NCI-H345 treated with DMSO at 0.1 percent for 48 hours (cell line): ENCODE measurements at regions not wholly inside any gene's neighbourhood (a gene's known extent, or its start where the extent isn't known, plus 50 kb on each side); places are given as distances from the start of the nearest gene placed in this dataset.
"Not testable (repeated sequence)": the region's sequence is repeated elsewhere in the genome, so short reads cannot be mapped to it uniquely, and the experiment has no call there.

Source experiments
- DNase-seq: peaks from one replicate; lab custom pipeline; 2025; ENCODE audit not compliant: unreplicated experiment; lab: John Stamatoyannopoulos, UW

DNA sequence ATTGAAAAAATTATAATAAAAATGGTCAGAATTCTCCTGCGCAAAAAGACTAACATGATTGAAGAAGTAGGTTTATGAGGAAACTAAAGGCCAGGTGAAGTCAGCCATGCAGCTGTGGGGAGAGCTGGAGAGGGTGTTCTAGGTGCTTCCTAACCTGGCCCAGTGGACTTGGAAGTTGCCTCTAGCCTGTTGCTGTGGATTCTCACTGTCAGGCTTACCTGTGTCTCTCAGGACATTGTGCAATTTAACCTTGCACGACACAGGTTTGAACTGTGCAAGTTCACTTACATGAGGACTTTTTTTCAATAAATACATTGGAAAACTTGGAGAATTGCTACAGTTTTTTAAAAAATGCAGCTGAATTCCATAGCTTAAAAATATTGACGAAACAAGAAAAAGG, 266.4 kb downstream of the CXCL12 start:
- no peak for DNase-seq

DNA sequence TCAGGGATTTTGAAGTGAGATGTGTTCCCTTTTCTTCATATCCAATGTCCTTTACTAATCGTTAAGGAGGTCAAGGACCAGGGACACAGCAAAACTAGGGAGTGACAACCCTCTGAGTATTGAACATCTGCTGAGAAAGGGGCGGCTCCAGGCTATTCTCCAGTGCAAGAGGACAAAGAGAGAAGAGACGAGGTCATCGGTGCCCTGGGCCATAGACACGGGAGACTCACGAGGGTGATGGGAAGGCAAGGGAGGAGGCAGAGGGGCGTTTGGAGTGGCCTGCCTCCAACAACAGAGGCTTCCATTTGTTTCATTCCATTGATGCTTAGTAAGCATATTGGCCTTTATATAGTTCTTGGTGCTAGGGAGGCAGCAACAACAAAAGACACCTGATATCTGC, 268.4 kb downstream of the CXCL12 start:
- DNase-seq = no peak

DNA sequence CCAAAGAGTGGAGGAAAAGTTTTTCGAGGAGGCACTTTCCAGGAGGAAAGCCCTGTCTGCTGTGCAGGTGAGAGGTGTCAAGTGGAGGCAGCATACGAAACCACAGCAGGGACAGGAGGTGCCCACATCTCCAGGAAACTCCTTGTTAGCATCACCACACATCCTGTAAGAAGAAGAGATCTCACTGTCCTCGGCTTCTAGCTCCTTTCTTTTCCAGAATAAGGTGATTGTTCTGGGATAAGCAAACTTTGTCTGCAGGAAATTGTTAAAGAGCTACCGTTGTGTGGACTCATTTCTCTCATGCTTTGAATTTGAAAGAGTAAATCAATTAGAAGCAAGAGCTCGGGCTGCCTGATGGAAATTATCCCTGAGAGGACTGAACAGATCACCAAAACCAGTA, 269.4 kb downstream of the CXCL12 start:
- DNase-seq = no peak

DNA sequence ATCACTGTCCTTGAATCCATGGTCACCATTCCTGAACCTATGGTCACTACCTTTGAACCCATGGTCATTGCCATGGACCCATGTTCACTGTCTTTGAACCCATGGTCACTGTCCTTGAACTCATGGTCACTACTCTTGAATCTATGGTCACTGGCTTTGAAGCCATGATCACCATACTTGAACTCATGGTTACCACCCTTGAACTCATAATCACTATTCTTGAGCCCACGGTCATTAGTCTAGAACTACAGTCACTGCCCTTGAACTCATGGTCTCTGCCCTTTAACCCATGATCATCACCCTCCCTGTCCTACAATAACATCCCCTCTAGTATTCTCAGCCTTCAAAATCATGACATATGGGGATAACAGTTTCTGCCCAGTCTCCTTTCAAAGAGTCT, 270.5 kb downstream of the CXCL12 start:
- DNase-seq = no peak

DNA sequence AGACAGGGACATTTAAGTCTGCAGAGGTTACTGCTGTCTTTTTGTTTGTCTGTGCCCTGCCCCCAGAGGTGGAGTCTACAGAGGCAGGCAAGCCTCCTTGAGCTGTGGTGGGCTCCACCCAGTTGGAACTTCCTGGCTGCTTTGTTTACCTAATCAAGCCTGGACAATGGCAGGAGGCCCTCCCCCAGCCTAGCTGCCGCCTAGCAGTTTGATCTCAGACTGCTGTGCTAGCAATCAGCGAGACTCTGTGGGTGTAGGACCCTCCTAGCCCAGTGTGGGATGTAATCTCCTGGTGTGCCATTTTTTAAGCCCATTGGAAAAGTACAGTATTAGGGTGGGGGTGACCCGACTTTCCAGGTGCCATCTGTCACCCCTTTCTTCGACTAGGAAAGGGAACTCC, 272.6 kb downstream of the CXCL12 start:
- DNase-seq = not testable (repeated sequence)

DNA sequence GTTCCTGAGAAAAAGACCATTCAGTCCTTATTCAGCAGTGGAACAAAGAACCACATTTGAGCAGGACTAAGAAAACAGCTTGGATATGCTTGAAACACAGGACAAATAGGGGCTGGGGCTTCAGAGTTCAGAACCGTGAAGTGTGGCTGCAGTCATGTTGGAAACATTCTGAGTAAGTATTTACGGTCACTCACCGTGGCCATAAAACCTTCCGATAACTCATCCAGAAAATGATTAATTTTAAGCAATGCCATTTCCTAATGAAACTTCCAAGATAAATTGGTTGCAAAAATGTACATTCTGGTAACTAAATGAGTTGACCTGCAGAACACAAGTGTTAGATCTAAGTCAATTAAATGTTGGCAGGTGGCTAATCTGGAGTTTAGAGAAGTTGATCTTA, 279.2 kb downstream of the CXCL12 start:
- no peak for DNase-seq

DNA sequence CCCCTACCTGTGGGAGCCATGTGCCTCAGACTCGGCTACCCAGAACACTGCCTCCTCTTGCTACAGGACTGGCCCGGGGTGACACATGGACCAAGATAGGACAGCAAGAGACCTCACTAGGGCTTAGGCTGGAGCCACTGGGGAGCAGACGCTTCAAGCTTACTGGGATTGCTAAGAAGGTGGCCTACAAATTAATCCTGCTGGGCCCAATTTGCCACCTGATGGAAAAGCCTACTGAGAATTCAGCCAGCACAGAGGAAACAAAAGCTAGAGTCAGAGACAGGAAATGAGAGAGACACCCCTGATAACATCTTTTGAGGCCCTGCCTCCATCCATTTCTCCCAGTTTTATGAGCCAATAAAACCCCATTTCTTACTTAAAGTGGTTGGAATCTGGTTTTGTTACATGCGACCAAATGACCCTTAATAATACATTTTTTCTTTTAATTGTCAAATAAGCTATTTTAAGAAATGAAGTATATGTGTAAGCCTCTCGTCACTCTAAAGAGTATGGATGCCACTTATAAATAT, 282.1 kb downstream of the CXCL12 start:
- no peak for DNase-seq

DNA sequence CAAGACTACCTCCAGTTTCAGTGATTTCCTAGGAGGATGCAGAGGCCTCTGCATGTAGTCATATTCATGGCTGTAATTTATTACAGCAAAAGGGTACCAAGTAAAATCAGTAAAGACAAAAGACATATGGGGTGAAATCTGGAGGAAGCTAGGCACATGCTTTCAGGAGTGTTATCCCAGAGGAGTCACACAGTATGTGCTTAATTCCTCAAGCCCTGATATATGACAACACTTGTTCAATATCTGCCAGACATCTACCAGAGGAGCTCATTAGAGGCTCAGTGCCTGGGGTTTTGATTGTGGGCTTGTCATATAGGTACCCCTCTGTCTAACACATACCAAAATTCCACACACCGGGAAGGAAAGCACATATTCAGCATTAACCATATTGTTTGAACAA, 283.8 kb downstream of the CXCL12 start:
- DNase-seq = no peak

DNA sequence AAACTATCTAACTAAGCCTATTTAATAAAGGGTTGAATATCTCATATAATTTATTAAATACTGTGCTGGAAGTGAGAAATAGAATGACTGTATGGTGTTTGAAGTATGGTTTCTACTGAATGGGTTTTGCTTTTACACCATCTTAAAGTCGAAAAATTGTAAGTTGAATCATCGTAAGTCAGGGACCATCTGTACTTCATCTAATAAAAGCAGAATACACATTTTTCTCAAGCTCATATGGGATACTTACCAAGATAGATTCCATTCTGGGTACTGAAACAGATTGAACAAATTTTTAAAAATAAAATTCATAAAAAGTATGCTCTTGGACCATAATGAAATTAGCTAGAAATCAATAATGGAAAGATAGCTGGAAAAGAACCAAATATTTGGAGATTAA, 285.4 kb downstream of the CXCL12 start:
- no peak for DNase-seq

DNA sequence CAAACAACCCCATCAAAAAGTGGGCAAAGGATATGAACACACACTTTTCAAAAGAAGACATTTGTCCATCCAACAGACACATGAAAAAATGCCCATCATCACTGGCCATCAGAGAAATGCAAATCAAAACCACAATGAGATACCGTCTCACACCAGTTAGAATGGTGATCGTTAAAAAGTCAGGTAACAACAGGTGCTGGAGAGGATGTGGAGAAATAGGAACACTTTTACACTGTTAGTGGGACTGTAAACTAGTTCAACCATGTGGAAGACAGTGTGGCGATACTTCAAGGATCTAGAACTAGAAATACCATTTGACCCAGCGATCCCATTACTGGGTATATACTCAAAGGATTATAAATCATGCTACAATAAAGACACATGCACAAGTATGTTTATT, 288.7 kb downstream of the CXCL12 start:
- not testable (repeated sequence) for DNase-seq

DNA sequence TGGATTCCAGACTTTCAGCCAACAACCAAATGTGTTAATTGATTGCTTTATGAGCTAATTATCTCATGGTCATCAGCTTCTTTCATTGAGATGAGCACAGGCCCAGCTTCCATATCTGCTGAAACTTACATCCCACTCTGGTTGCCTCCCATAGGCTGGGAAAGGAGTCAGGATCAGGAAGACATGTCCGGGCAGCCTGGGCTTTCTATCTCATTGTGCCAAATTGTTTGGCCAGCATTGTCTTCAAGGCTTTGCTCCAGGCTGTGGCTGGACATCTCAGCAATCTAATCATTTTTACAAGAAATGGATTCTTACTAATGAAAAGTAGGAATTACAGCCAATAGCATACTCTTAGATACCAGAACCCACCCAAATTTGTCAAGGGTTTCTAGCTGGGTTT, 295.2 kb downstream of the CXCL12 start:
- DNase-seq = no peak

DNA sequence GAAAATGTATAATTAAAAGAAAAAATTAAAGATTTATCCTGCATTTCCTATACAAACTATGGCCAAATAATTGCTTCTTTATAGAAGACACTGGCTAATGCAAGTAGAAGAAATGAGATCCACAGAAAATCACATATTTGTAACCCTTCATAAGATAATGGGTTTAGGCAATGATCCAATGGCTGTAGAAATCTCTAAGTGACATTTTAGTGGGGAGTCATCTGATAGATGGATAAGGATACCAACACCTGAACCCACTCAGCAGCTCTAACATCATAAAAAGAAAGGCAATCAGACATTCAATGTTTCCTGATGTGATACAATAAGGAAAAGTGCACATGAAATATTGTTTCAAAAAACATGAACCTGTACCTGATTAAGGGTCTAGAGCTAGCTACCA, 297.5 kb downstream of the CXCL12 start:
- DNase-seq = no peak

DNA sequence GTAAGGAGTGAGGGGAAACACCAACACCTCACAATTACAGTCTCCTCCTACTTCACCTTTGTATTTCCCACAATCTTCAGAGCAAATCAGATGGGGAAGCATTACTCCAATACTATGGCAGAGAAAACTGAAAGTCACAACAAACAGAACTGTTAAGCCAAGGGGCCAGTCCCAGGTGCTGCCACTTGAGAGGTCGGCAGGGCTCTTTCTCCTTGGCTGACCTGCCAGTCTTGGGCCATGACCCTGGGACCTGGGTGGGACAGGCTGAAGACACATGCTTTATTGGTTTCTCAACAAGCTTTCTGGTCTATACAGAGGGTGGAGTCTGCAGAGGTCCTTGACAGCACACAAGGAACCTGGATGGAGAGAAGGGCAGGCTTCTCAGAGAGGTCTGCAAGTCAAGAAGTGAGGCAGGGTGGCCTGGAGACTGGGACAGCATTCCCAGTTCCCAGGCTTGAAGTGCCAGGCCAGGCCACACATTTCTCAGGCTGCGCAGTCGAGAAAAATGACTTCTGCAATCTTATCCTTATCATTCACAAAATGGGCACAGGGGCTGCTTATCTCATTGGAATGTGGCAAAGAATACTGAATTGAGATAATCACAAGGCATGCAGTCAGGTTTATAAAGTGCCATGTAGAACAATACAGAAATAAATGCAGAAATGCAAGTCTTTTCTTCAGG, 301.0 kb downstream of the CXCL12 start:
- no peak for DNase-seq

DNA sequence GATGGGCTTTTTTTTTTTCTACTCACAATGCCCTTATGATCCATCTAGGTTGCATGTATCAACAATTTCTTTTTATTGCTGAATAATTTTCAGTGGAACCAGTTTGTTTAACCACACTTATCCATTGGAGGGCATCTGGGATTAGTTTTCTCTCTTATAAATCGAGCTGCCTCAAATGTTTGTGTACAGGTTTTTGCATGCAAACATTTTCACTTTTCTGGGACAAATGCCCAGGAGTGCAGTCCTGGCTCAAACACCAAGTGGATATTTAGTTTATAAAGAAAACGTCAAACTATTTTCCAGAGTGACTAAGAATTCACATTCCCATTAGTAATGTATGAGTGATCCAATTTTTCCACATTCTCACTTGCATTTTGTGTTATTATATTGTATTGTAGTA, 313.4 kb downstream of the CXCL12 start:
- no peak for DNase-seq

DNA sequence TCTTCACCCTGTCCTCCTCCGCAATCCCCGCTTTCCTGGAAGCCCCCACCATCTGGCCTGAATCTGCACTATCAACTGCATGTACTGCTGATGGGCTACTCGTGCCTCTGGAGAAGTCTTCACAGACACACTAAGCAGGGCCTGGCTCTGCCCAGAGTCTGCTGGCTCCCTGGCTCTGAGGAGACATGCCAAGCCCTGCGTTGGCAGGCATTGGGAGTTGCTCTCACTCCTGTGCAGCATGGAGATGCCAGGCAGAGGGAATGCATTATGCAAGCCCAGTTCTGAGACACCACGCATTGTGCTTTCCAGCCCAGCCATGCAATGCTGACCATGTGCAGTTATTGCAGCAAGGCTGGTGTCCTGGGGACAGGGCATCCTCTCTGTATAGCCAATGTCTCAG, 314.6 kb downstream of the CXCL12 start:
- DNase-seq = no peak

DNA sequence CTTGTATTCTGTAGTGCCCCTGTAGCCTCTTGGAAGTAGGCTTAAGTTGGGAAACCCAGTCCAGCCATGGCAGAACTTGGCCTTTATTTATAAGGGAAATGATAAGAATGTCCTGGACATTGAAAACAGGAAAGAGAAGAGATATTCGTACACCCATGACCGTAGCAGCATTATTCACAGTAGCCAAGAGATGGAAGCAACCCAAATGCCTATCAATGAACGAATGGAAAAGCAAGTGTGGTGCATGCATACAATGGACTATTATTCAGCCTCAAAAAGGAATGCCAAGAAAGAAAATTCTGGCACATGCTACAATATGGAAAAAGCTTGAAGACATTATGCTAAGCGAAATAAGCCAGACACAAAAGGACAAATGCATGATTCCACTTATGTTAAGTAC, 315.3 kb downstream of the CXCL12 start:
- DNase-seq = no peak

DNA sequence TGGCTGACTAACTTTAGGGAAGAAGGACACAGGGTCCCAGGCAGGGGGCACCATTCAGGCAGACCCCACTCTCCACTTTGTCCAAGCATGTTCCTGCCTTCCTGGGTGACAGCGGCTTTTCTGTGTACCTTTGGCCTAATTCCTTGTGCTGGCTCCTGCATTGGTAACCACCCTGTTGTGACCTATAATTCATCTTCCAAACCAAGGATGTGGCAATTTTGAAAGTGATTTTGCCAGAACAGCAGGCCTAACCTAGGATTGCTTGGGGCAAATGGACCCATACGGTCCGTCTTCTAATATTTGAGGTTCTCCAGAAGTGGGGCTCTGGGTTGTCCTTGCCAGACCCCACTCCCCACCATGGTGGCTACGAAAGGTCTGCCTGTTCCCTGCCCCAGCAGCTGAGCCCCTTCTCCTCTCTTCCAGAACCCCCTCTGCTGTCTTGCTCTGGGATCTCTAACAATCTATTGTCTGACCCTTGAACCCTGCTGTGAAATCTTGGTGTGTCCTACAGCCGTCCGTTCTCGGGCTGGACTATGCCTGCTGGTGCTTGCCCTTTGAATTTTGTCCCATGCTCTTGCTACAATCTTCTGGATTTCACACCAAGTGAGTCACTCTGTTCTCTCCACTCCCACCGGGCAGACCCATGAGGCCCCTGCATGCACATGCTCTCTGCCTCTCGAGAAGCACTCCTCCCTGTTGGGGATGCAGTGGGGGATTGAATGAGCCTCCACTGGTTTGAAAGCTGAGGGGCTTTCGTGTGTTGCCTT, 316.0 kb downstream of the CXCL12 start:
- DNase-seq = no peak

DNA sequence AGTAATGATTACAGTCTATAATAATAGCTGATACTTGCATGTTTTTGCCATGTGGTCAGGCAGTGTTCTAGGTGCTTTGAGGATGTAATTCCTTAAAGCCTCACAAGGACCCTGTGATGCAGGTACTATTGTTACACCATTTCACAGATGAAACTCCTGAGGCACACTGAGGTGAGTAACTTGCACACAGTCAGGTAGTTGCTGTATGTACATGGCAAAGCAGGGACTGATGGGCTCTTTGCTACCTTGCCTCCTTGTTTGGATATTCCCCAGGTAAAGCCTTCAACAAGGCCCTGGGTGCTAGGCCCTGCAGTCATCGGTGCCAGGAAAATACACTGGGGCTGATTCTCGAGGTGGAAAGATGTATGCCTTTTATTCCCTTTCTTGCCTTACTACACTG, 317.5 kb downstream of the CXCL12 start:
- no peak for DNase-seq

DNA sequence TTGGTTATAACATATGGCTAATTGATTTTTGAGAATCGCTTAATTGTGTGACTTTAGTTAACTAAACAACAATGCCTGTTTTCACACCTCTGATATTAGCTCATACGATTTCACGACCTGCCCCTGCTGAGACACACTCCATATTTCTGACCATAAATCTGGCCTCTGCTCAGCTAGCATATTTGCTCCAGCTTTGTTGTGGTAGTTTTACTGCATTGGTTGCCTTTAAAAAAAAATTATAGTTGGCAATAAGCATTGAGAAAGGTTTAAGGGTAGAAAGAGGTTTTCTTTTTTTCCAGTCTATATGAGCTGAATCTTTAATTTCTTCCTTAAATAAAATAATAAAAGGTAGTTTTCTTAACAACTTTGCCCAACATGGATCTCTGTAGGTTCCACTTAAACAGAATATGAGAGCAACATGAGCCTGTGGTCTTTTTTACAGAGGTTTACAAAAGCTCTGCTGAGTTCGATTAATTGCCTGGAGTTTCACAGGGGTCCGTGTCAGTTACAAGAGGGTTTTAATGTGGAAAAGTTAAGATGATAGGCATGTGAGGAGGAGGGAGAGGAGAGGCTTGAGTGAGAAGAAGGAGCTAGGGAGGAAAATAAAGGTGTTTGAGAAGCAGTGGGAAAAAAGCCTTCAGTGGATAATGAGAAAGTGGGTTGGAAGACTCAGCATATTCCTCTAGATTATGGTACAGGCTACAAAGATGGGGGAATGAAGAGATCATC, 318.2 kb downstream of the CXCL12 start:
- DNase-seq = no peak

DNA sequence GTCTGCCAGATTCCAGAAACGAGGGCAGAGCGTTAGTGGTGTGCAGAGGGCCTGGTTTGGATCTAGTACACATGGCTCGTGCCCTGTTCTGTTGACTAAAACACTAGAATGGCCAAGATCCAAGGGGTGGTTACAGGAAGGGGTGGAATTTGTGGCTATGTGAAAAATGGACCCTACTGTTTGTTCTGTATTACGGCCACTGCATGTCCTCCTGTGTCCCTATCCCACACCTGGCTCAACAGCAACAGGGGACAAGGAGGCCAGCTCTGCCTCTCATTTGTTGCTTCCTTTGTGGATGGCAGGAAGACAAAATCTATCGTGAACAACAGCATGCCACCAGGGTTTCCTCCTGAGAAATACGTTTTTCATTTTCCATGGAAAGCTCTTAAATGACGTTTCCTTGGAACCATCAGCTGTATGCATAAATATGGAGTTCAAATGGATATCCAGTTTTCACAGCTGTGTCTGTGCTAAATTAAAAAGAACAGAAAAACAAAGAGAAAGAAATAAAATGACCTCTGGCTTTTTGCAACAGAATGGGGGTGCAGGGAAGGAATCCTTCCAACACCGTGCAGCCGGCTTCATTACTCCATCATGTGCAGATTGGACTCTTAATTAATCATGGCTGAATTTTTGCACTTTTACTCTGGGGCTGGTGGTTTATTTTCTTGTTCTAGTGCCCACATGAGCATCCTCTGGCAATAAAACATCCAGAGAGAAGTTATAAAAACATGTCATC, 318.9 kb downstream of the CXCL12 start:
- no peak for DNase-seq
